HG03469 (cell line): ENCODE measurements at regions not wholly inside any gene's neighbourhood (a gene's known extent, or its start where the extent isn't known, plus 50 kb on each side); places are given as distances from the start of the nearest gene placed in this dataset.

Experiments
- ATAC-seq: cut with Tn5 transposase; IDR thresholded peaks from one replicate; pipeline ENCODE4 v1.9.1; 2021; ENCODE audit warnings: mild to moderate bottlenecking, moderate library complexity, moderate number of reproducible peaks; ENCODE audit not compliant: unreplicated experiment

- ATAC-seq: no peak
These were observed 316.1 kb upstream of the ZMIZ1 start for GRCh38 chr10:78752708-78753107.

DNA sequence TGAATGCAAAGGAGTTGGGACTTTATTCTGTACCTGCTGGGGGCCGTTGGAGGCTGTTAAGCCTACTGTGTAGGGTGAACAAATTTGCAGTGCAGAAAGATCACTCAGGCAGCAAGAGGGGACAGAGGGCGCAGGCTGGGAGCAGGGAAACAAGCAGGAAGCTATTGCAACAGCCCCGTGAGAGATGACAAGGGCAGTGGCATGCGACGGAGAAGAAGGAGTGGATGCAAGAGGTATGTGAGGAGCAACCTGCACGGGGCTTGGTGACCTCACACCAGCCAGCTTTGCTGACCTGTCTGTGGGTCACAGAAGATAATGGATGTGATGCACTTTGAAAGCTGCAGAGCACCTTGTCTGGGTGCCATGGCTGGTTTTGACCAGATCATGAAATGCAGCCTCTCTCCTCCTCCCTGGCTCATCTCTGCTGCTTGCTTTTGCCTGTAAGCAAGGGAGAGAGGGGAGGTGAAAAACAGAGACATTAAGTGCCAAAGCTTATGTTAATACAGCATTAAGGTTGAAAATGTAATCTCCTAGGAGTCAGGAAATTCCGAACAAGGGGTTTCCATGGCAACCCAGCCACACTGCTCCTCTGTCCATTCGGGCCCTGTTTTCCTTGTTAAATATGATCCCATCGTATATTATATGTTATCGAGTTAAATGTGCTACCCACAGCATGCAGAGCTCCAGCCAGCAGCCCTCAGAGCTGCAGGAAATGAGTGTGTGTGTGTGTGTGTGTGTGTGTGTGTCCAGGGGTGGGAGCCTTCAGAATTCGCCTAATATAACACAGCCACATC is 314.3 kb upstream of the ZMIZ1 start:
- no peak for ATAC-seq

DNA sequence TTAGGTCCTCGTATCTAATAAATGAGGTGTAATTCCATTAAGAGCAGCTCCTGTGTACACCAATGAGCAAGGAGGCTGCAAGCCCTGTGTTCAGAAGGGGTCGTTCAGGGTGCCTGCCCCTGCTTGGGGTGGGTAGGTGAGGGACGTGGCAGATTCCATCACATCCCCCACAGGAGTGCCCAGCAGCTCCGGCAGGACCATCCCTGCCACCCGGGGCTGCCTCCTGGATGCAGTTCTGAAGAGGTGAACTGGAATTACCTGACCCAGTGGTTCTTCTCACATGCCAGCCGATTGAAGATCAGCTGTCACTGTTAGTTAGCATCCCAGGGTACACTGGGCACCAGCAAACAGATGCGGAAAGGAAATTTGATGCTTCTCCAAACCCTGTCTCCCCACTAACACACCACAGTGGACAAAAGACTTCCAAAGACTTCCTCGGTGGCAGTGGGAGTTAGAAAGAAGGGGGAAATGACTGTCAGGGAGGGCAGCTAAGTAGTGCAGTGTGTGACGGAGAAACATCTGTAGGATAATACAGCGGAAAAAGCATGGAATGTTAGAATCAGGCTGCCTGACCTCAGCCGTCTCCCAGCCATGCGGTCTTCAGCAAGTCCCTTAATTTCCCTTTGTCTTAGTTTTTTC is 313.6 kb upstream of the ZMIZ1 start:
- no peak for ATAC-seq

GRCh38 chr10:78755877-78756455 is 312.8 kb upstream of the ZMIZ1 start:
- ATAC-seq: no peak

GRCh38 chr10:78756604-78757343 is 312.0 kb upstream of the ZMIZ1 start:
- no peak for ATAC-seq

DNA sequence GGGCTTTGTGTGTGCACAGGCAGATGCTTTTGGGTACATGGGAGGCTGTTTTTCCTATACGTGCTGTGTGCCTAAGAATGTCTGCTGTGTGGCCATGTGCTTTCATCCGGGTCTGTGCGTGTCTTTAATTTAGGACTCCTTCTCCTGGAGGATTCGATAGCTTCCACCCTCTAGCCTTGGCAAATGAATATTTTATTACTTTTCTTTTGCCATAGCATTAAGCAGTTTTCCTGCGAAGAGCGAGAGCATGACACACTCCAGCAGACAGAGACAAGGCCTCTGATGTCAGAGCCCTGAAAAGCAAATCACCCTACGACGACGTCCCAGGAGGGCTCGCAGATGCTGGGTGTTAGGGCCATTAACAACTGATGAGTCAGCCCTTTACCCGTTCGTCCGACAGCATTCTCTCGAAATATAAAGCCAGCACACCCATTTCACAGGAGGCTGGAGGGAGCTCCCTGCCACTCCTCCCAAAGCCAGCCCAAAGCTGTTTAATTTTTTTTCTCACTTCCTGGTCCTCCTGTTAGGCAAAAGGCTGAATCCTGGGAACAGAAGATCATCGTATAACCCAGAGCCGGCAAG is 311.3 kb upstream of the ZMIZ1 start:
- no peak for ATAC-seq

DNA sequence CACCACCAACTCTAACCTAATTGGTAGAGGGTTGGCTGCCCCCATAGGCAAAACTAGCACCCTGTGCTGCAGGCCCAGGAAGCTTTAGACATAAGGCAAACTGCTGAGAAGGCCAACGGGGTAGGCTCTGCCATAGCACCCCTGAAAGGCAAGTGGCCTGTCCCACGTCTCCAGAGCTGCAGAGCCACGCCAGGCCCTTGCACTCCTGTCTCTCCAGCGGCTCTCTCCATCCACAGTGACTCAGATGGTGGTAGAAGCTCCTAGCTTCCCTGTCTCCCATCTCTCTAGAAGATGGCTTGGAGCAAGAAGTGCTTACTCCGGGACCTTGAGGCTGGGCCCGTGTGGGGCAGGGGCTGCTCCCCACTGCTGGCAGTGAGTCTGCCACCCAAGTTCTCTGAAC is 310.6 kb upstream of the ZMIZ1 start:
- no peak for ATAC-seq

DNA sequence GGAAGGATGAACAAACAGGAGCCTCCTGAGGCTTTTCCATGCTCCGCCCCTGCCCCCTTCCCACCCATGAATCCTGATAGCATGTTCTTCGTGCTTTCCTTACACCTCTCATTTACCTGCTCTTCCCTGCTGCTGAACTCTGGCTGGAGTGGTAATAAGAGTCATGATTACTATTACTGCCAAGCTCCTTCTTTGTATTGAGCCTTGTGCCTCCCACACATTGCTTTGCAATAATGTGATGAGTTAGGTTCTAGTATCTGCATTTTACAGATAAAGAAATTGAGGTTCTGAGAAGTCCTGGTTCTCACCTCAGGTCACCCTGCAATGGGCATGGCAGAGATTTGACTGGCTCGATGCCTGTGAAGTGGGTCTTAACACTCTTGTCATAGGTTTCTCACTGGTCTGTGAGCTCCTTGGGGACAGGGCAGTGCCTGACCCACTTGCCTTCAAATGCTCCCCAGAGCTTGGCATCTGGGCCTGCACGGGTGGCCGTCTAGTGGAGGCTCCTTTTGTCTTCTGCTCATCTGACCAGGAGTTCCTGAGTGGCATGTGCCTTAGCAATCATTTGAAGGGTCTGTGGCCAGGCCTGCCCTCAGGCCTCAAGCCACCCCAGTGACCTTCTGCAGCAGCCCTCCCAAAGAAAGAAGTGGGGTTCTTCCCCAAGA is 309.2 kb upstream of the ZMIZ1 start:
- no peak for ATAC-seq

GRCh38 chr10:78760463-78761310 is 308.1 kb upstream of the ZMIZ1 start:
- no peak for ATAC-seq

GRCh38 chr10:78761311-78761781 is 307.4 kb upstream of the ZMIZ1 start:
- no peak for ATAC-seq

DNA sequence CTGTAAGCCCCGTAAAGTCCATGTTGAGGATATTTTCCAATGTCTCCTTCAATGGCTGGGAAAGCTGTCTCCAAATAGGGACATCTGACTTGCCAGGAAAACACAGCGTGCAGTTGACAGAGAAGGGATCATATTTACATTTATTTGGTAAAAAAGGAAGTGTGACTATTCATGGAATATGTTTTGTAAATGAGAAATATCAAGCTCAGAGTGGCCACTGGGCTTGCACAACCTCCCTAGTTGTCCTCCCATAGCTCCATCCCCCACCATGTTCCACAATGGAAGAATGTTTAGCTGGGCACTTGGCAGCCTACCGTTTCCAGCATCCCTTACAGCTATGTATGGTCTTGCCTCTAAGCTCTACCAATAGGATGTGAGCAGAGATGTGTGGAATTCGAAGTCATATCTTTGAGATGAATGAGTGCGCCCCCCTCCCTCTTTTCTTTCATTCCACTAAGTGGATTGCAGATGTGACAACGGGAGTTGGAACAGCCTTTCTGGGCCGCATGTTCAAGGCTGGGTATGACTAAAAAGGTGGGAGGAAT is 306.6 kb upstream of the ZMIZ1 start:
- no peak for ATAC-seq

DNA sequence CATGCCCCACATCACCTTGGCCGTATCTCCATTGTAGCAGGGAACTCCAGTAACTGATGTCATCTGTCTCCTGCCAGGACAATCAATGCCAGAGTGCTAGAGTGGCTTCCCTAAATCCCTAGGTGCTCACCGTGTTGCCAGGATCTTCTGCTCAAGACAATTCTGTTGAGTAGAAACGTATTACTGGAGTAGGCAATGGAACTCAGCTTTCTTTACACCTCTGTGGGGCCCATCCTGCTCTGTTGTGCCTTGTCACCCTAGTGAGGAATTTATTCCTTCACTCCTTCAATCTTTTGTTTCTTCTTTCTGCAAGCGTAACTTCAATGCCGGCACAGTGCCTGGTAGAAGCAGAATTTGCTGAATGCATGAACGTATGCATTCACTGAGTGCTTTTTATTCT is 305.5 kb upstream of the ZMIZ1 start:
- ATAC-seq: no peak

GRCh38 chr10:78763651-78764395 is 304.9 kb upstream of the ZMIZ1 start:
- ATAC-seq: peak; percentile 52

DNA sequence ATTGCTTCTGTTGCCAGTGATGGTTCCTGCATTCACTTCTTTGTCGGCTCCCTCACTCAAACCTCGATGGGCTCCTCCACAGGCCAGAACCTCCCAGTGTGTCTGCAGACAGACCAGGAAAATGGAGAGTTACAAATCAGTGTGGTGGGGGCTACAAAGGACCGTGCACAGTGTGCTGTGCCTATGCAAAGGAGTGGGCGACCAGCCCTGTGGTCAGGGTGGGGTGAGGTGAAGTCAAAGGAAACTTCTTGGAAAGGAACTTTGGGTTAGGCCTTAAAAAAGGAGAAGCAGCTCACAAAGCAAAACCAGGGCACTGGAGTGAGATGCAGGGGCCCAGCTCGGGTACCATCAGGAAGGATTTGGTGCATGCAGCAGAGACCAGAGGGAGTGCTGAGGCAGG is 304.3 kb upstream of the ZMIZ1 start:
- no peak for ATAC-seq

GRCh38 chr10:78764846-78765430 is 303.8 kb upstream of the ZMIZ1 start:
- ATAC-seq: no peak

DNA sequence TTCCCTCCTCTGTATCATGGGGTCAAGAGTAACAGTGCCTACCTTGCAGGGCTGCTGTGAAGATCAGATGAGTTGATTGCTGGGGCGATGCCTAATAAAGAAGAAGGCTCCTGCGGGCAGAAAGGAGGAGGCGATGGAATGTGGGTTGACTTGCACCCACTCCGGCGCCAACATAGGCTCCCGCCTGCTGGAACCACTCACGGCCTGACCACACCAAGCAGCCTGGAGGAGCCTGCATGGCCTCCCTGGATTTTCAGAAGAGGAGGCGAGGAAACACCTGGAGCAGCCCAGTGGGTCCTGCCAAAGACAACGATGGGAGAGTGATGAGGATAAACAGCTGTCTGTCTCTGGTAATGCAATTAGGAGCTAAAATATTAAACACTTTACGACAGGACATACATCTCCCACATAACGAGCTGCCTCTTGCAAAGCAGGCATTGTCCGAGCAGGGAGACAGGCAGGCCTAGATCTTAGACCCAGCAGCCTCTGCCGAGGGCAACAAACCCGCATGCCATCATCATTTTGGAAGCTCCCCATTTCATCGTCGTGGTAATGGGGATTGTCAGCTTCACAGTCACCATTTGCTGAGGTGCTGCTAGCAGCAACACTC is 302.9 kb upstream of the ZMIZ1 start:
- no peak for ATAC-seq

DNA sequence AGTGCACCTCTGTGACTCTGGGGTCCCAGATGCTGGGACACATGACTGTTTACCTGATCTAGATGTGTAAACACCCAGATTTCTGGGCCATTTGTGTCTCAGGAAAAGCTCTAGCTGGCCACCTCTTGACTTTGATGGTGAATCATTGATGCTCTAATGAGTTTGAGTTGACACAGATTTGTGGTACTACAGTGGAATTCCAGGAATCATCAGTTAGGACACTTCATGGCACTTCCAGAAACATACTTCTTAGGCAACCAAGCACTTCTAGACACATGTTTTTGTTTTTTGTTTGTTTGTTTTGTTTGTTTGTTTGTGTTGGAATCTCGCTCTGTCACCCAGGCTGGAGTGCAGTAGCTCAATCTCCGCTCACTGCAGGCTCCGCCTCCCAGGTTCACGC is 302.2 kb upstream of the ZMIZ1 start:
- ATAC-seq: no peak
